Activated T-helper 2 cell treated with anti-CD3 and anti-CD28 coated beads, Interferon-gamma antibody, Interleukin-2, Interleukin-4, amounts not matched to agents 10 μg/mL and 5 μg/mL and 100 μg/mL, durations not matched to agents 14 hours and 24 hours and 36 hours (primary cell): ENCODE measurements at regions not wholly inside any gene's neighbourhood (a gene's known extent, or its start where the extent isn't known, plus 50 kb on each side); places are given as distances from the start of the nearest gene placed in this dataset.

Experiments used
- DNase-seq: peaks from one replicate; pipeline ENCODE4 v3.0.0; 2021; ENCODE audit warnings: low spot score
- H3K27ac Mint-ChIP-seq: one replicate; pipeline ENCODE4 v1.8.0; 2021; ENCODE audit warnings: mixed read lengths
- H3K27me3 Mint-ChIP-seq: one replicate; pipeline ENCODE4 v1.8.0; 2021; ENCODE audit warnings: low read depth, mixed read lengths
- H3K36me3 Mint-ChIP-seq: one replicate; pipeline ENCODE4 v1.8.0; 2021; ENCODE audit warnings: low read depth, mixed read lengths
- H3K4me1 Mint-ChIP-seq: one replicate; pipeline ENCODE4 v1.8.0; 2021; ENCODE audit warnings: low read depth, mixed read lengths
- H3K4me3 Mint-ChIP-seq: one replicate; pipeline ENCODE4 v1.8.0; 2021; ENCODE audit warnings: low read depth, mild to moderate bottlenecking, moderate library complexity, mixed read lengths
- H3K9me3 Mint-ChIP-seq: one replicate; pipeline ENCODE4 v1.8.0; 2021; ENCODE audit warnings: mixed read lengths
- intact Hi-C: fragments of 100-400 bp; cut with micrococcal nuclease; formaldehyde crosslinking; loops from one replicate; pipeline ENCODE4 v1.15.1; 2023

- no peak for DNase-seq
- no peaks in the 10 kb centered on the region for H3K4me1 Mint-ChIP-seq
- intact Hi-C loops: no loop called here
These were observed 1205.0 kb upstream of the EPHA6 start for GRCh38 chr3:95609411-95609810.

GRCh38 chr3:95612611-95613010, 1201.8 kb upstream of the EPHA6 start:
- H3K4me3 Mint-ChIP-seq: no peak overlapping the region
- no peak overlapping the region for H3K27ac Mint-ChIP-seq
- H3K27me3 Mint-ChIP-seq: no peaks in the 10 kb centered on the region
- no peaks in the 10 kb centered on the region for H3K4me1 Mint-ChIP-seq
- intact Hi-C loops: no loop called here
- H3K9me3 Mint-ChIP-seq: peaks cover 24% of the 10 kb centered on the region
- H3K36me3 Mint-ChIP-seq: no peaks in the 10 kb centered on the region
- DNase-seq: no peak

More at GRCh38 chr3:95609411-95609810, 1205.0 kb upstream of the EPHA6 start:
- no peak overlapping the region for H3K4me3 Mint-ChIP-seq
- H3K27ac Mint-ChIP-seq: no peak overlapping the region
- no peaks in the 10 kb centered on the region for H3K36me3 Mint-ChIP-seq
- no peaks in the 10 kb centered on the region for H3K27me3 Mint-ChIP-seq
- H3K9me3 Mint-ChIP-seq: peaks cover 30% of the 10 kb centered on the region

- Mint-ChIP-seq H3K27ac (no peak overlapping the region), H3K36me3 (no peaks in the 10 kb centered on the region), H3K27me3 (no peaks in the 10 kb centered on the region), H3K4me3 (no peak overlapping the region), H3K4me1 (no peaks in the 10 kb centered on the region), H3K9me3 (peaks cover 22% of the 10 kb centered on the region)
- no peak for DNase-seq
- intact Hi-C loops: no loop called here
These were observed 1200.4 kb upstream of the EPHA6 start for GRCh38 chr3:95613993-95614392.

GRCh38 chr3:95615592-95616310, 1198.6 kb upstream of the EPHA6 start:
- Mint-ChIP-seq H3K4me1 (no peaks in the 10 kb centered on the region), H3K27ac (no peak overlapping the region), H3K4me3 (no peak overlapping the region), H3K36me3 (no peaks in the 10 kb centered on the region), H3K27me3 (no peaks in the 10 kb centered on the region), H3K9me3 (peaks cover 15% of the 10 kb centered on the region)
- intact Hi-C loops: no loop called here
- no peak for DNase-seq

- intact Hi-C loops: no loop called here
- no peak overlapping the region for H3K27ac Mint-ChIP-seq
- H3K36me3 Mint-ChIP-seq: no peaks in the 10 kb centered on the region
- no peak overlapping the region for H3K4me3 Mint-ChIP-seq
- peaks cover 3% of the 10 kb centered on the region for H3K9me3 Mint-ChIP-seq
- no peaks in the 10 kb centered on the region for H3K27me3 Mint-ChIP-seq
- DNase-seq: no peak
- no peaks in the 10 kb centered on the region for H3K4me1 Mint-ChIP-seq
These were observed 1188.3 kb upstream of the EPHA6 start for GRCh38 chr3:95626107-95626506.

- no peaks in the 10 kb centered on the region for H3K4me1 Mint-ChIP-seq
- H3K27me3 Mint-ChIP-seq: no peaks in the 10 kb centered on the region
- H3K36me3 Mint-ChIP-seq: no peaks in the 10 kb centered on the region
- H3K9me3 Mint-ChIP-seq: peaks cover 3% of the 10 kb centered on the region
- H3K4me3 Mint-ChIP-seq: no peak overlapping the region
- intact Hi-C loops: no loop called here
- no peak for DNase-seq
- no peak overlapping the region for H3K27ac Mint-ChIP-seq
These were observed 1187.1 kb upstream of the EPHA6 start for GRCh38 chr3:95627293-95627692.

GRCh38 chr3:95627697-95628096, 1186.7 kb upstream of the EPHA6 start:
- H3K36me3 Mint-ChIP-seq: no peaks in the 10 kb centered on the region
- intact Hi-C loops: no loop called here
- H3K4me3 Mint-ChIP-seq: no peak overlapping the region
- H3K27me3 Mint-ChIP-seq: no peaks in the 10 kb centered on the region
- no peak overlapping the region for H3K27ac Mint-ChIP-seq
- H3K9me3 Mint-ChIP-seq: peaks cover 3% of the 10 kb centered on the region
- H3K4me1 Mint-ChIP-seq: no peaks in the 10 kb centered on the region
- no peak for DNase-seq

- intact Hi-C loops: no loop called here
- Mint-ChIP-seq H3K4me3 (no peak overlapping the region), H3K9me3 (peaks cover 7% of the 10 kb centered on the region), H3K27ac (no peak overlapping the region), H3K27me3 (no peaks in the 10 kb centered on the region), H3K36me3 (no peaks in the 10 kb centered on the region), H3K4me1 (no peaks in the 10 kb centered on the region)
- DNase-seq: no peak
These were observed 1184.6 kb upstream of the EPHA6 start for GRCh38 chr3:95629802-95630201.

- H3K4me1 Mint-ChIP-seq: no peaks in the 10 kb centered on the region
- no peak overlapping the region for H3K4me3 Mint-ChIP-seq
- intact Hi-C loops: no loop called here
- no peak overlapping the region for H3K27ac Mint-ChIP-seq
- H3K36me3 Mint-ChIP-seq: no peaks in the 10 kb centered on the region
- H3K9me3 Mint-ChIP-seq: peaks cover 36% of the 10 kb centered on the region
- DNase-seq: no peak
- H3K27me3 Mint-ChIP-seq: no peaks in the 10 kb centered on the region
These were observed 1169.1 kb upstream of the EPHA6 start for GRCh38 chr3:95645291-95645690.

GRCh38 chr3:95654570-95655362, 1159.6 kb upstream of the EPHA6 start:
- Mint-ChIP-seq H3K4me3 (no peak overlapping the region), H3K27ac (no peak overlapping the region), H3K9me3 (peaks cover 5% of the 10 kb centered on the region), H3K36me3 (no peaks in the 10 kb centered on the region), H3K4me1 (no peaks in the 10 kb centered on the region), H3K27me3 (no peaks in the 10 kb centered on the region)
- intact Hi-C loops: no loop called here
- DNase-seq: no peak

GRCh38 chr3:95655363-95655986, 1158.9 kb upstream of the EPHA6 start:
- Mint-ChIP-seq H3K4me1 (no peaks in the 10 kb centered on the region), H3K27ac (no peak overlapping the region), H3K9me3 (peaks cover 5% of the 10 kb centered on the region), H3K36me3 (no peaks in the 10 kb centered on the region), H3K27me3 (no peaks in the 10 kb centered on the region), H3K4me3 (no peak overlapping the region)
- DNase-seq: no peak
- intact Hi-C loops: no loop called here

- no peaks in the 10 kb centered on the region for H3K9me3 Mint-ChIP-seq
- no peaks in the 10 kb centered on the region for H3K27me3 Mint-ChIP-seq
- no peak for DNase-seq
- H3K27ac Mint-ChIP-seq: no peak overlapping the region
- no peaks in the 10 kb centered on the region for H3K36me3 Mint-ChIP-seq
- no peak overlapping the region for H3K4me3 Mint-ChIP-seq
- no peaks in the 10 kb centered on the region for H3K4me1 Mint-ChIP-seq
- intact Hi-C loops: no loop called here
These were observed 1143.6 kb upstream of the EPHA6 start for GRCh38 chr3:95670765-95671164.

- DNase-seq: no peak
- H3K36me3 Mint-ChIP-seq: no peaks in the 10 kb centered on the region
- intact Hi-C loops: no loop called here
- no peak overlapping the region for H3K4me3 Mint-ChIP-seq
- H3K27ac Mint-ChIP-seq: no peak overlapping the region
- no peaks in the 10 kb centered on the region for H3K4me1 Mint-ChIP-seq
- H3K9me3 Mint-ChIP-seq: peaks cover under 1% of the 10 kb centered on the region
- H3K27me3 Mint-ChIP-seq: no peaks in the 10 kb centered on the region
These were observed 1141.2 kb upstream of the EPHA6 start for GRCh38 chr3:95673215-95673614.
